IPS-NIHi7 (cell line): ENCODE measurements at regions not wholly inside any gene's neighbourhood (a gene's known extent, or its start where the extent isn't known, plus 50 kb on each side); places are given as distances from the start of the nearest gene placed in this dataset.

Experiments used
- DNase-seq: peaks from one replicate; pipeline ENCODE4 v3.0.0; 2012; ENCODE audit warnings: mixed read lengths; ENCODE audit errors: extremely low spot score

DNA sequence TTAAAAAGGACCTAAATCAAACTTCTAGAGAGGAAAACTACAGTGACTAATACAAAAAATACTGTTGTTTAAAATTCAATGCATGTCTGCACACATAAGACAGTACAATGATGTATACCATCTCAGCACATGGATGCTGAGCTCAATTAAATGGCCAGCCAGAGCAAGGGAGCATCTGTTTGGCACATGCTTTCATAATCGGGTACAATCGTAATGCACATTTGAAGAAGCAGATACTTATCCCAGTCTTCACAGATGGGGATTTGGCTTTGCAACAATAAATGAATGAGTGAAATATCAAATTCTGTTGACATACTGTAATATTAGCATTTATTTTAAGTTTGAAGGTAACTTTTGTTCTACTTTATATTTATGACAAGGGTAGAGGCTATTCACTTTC is 187.8 kb downstream of the CRPPA start:
- no peak for DNase-seq

DNA sequence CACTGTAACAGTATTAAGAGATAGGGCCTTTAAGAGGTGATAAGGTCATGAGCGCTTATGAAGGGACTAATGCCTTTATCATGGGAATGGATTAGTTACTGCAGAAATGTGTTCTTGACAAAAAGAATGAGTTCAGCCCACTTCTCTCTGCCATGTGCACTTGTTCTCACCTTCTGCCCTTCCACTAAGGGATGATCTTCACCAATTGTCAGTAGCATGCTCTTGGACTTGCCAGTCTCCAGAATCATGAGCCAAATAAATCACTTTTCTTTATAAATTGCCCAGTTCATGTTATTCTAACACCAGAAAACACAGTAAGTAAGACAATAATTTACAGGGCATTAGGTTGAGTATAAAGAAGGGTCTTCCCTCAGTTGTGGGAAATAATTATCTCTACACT is 189.1 kb downstream of the CRPPA start:
- no peak for DNase-seq

DNA sequence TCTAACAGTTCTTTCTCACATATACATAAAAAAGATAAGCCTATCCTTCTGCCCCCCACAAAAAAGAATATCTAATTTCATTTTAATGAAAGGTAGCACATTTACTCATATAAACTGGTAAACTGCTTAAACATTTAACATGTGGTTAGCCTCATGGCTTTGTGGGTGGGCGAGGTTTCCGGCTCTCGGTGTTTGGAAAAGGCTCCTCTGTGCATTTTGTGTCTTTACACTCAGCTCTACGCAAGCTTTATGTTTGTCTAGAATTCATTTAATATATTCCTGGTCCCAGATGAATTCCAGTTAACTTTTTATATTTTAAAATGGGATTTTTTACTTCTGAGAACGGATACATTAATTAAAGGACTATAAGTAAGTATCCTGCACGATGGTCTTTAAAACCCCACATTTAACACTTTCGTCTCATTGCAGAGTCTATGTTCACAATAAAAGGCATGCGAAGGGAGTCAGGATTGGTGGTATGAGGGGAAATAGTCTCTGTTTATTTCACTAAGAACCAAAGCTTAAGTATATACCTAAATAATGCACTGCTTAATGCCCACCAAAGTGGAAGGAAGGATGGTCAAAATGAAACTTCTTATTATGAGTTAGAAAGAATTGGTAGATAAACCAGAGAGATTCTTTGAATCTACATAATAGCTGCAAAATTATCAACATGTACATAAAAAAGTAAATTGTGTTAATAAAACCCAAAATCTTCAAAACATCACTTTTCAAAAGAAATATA is 197.2 kb downstream of the CRPPA start:
- DNase-seq = no peak

DNA sequence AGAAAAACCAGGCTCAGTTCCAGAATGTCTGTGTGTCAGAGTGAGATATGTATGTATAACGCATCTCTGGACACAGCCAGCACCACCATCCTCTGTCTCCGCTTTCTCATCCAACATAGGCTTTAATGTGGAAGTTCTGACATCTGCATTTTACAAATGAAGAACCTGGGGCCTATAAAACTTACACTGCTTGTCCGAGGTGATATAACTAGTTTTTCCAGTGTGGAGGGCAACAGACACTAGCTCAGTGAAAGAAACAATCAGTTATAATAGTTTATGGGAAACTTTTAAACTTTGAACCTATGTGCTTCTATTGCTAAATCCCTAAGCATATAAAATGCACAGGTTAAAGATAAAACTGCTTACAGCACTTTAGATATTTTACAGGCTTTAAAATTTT is 208.7 kb downstream of the CRPPA start:
- DNase-seq = no peak

DNA sequence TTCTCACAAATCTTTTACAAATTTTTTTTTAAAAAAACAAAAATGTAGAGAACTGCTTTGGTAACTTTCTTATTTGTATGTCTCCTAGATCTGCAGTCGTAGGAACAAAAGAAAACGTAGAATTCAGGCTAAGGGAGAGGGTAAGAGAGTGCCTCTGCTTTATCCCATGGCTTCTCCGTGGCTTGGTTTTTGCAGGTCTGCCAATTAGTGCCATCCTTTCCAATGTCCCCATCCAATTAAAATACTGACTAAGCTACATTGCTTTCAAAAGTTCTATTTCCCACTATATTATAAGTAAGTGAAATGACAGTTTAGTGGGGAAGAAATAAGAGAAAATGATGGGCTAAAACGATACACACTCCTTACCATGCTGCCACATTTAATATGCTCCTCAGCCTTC is 209.3 kb downstream of the CRPPA start:
- DNase-seq = no peak

DNA sequence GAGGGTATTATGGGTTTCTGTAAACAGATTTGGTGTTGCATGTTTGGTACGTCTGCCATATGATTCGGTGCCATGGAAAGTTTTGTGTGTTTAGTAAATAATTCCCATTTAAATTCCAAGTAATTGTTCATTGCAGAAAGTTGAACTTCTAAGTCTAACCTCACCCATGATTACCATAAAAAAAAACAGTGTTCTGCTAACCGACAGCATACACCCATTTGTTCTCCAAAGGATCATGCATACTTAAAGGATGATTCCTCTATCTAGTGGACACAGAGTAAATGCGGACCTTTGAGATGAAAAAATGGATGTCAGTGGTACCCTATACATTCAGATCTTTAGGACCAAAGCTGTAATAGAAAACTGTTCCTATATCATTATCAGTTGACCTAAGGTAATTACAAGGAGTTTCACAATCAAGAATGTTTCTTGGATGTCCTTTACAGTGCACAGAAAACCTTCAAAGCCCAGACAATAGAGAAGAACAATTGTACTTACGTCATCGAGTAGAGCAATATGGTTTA is 209.9 kb downstream of the CRPPA start:
- DNase-seq = no peak

DNA sequence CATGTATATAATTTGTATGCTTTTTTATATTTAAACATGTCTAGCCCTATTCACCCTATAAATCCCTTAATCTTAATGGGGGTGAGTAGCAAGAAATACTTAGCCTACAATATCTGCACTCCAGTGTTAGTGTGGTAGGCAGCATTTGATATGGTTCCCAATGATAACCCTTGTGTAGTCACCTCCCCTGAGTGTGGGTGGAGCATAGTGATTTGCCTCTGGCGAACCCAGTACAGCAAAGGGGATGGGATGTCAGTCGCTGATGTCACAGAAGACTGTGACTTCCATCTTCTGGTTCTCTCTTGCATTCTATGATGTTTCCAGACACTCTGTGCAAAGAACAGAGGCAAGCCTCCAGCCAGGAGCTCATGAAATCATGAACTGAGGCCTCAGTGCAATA is 211.2 kb downstream of the CRPPA start:
- no peak for DNase-seq

DNA sequence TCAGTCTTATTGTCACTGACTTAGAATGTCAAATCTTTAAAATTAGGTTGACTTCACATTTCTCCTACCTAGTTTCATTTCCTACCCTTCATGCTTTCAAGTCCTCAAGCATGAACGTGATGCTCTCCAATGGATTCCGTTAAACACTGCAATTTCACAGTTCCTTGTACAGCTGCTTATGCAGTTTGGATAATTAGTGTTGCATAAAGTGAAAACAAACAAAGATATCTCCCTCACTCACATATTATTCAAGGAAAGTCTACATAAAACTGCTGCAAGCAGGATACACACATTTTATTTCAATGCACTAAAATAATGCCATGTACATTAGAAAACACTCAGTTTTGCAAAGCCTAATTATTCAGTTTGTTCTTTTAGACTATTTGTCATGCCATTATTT is 214.0 kb downstream of the CRPPA start:
- no peak for DNase-seq

DNA sequence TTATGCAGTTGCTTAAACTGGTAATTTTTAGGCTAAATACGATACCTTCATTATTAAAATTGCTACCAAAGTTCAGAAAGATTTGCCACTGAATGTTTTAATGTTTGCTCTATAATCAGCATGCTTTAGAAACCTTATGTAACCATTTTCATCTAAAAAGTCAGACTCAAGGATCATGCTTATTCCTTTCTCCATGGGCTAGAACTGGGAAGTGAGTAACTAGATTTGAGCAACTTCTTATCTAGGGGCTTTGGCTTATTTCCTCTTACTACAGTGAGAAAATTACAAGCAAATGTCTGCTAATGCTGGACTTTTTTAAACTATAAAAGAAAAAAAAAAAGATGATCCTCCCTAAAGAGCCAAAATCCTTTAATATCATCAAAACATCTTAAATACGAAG is 215.9 kb downstream of the CRPPA start:
- no peak for DNase-seq

DNA sequence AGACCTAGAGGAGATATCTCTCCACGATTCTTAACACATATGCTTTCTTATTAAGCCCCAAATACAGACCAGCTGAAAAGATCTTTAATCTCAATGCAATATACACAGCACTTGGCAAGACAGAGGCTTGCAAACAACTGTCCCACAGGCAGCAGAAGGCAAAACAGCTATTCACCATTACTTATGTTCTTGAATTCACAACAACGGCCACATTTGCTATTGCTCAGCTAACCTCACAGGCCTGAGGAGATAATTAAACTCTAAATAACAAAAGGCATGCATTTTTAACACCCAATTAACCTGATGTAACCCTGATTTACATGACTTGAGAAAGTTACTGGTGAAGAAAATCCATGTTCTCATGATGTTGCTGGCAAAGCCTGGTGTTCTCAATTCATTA is 216.4 kb downstream of the CRPPA start:
- peak; percentile 17 for DNase-seq

DNA sequence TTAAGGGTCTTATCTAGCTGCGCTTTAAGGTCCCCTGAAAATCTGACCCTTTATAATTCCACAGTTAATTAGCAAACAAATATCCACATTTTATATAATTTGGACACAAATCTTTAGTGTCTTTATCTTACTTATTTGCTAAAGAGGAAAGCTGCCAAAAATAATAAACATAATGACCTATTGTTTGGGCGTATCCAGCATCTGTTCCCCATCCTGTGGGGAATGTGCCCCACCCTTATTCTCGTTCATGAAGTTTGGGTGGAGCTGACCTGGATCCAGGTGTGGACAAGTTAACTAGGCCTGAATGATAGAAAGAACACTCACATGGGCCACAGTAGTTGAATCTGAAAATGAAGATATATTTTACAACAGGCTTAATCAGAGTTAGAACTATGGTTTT is 218.3 kb downstream of the CRPPA start:
- DNase-seq = no peak

DNA sequence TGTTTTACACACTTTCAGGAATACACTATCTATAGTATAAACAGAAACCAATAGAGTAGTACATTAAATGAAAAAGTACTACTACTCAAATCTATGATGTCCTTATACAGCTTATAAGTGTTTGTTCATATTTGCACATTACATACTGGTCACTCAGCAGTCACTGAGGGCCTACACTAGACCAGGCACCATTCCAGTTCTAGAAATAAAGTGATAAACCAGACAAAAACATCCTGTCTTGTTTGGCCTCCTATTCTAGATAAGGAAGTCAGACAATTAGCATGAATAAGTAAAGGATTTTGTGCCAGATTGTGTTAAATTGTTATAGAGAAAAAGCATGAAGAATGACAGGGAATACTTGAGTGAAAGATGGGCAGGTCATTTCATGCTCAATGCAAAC is 219.0 kb downstream of the CRPPA start:
- DNase-seq = no peak

DNA sequence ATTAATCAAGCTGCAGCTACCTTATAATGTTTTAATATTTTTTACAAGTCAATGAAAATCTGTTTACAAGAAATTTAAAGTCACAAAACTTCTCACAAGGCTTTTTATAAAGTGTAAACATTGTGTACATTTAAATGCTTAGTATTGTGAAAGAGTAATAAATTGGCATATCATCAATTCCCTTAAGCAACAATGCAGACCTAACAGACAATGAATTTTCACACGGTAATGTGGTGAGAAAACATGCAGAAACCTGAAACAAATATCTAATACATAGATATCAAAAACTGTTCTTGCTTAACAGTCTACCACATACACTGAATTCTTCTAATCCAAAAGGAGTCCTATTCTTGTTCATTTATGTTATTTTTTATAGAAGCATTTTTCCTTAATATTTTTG is 220.7 kb downstream of the CRPPA start:
- no peak for DNase-seq

DNA sequence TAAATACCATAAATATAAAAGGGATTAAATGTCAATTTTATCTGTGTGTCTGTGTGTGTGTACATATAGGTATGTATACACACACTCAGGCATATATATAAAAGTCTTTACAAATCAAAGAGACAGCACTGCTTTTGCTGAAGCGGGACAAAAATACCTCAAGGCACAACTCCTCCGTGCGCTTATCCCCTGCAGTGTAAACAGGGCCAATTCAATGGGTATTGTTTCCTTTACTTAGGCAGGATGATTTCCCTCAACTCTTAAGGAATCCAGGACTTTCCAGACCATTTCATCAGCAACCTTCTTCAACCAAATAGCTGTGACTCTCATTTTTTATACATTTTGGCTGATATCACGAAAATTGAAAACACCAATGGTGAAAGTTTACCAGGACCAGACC is 227.7 kb downstream of the CRPPA start:
- DNase-seq = peak; percentile 11

DNA sequence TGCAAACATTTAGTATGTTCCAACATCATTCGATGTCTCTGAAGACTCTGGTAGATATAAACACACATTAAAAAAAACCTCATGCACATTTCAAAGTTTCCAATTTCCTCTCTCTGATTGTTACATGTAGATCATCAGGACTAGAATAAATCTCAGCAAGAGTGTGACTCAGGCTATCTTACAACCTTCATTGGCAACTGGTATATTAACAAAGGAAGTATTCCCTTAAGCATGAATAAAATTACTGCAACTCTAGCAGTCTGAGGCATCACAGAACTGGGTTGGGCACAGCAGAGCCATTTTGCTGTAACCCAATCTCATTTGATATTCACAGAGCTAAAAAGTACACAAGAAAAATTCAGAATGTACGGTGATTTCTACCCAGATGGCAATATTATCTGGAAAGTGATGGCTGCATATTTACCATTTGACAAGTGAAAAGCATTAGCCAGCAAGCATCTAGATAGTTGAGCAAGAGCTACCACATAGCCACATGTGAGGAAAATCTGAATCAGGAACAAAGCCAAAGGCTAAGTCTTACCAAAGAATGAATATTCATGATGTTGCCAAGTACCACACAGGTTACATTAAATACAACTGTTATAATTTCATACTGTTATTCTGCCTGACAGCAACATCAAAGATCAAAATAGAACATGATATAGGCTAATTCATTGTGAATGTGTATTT is 232.2 kb downstream of the CRPPA start:
- DNase-seq = no peak

DNA sequence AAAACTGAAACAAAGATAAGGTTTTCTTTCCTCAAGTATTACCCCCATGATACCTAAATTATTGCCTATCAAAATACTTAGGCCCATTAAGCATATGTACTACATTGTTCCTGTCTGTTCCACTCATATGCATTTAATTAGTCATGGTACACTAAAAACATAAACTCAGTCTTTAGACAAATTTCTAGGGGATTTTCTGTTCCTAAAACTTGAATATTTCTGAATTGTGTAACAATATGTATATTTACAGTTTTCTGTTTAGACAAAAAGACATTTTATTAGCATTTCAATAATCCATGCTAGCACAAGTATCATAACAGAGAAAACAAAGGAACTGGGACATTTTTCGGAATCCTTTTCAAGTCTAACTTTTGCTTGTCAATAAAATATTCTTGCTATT is 234.2 kb downstream of the CRPPA start:
- no peak for DNase-seq

DNA sequence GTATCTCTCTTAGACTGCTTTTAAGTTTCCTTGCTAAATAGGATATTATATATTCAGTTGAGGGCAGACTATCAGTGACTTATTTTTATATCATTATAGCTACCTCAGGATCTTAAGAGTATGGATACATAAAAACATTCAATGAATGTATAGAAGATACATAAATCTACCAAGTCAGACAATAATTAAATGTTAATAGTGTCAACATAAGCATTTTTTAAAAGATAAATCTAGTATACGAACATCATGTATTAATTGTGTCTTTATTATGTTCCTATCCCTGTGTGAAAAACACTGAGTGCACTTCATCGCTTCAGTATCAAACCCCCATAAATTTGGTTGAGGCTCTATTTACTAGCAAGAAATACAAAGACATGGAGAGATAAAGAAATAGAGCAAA is 242.8 kb downstream of the CRPPA start:
- no peak for DNase-seq

DNA sequence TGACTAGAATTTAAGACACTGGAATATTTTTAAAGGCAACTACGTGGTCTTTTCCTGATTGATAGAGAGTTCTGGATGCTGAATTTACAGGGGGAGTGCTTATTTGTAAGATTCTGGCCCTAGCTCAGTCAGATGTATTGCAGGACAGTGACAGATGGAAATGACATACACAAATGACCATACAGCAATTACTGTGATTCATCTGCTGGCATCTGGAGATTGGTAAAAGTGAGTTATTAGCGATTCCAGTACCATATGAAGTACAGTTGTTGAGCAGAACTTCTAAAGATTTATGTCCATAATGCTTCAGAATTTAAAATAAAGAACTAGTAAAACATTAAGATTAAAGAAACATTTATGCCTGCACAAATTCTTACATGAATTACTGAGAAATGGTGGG is 243.2 kb downstream of the CRPPA start:
- no peak for DNase-seq

DNA sequence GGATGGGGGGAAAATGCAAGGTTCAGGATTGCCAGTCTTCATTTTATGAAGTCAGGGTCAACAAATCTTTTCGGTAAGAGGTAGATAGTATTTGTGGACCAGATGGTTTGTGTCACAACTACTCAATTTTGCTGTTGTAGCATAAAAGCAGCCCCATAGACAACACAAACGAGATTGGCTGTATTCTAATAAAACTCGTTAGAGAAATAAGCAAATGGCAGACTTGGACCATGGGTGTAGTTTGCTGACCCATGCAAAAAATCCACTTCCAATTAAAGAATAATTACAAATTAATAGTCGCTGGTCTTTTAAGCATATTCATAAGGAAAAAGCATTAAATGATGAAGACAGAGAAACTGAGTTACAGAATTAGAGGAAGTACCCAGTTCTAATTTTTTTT is 247.1 kb downstream of the CRPPA start:
- no peak for DNase-seq

DNA sequence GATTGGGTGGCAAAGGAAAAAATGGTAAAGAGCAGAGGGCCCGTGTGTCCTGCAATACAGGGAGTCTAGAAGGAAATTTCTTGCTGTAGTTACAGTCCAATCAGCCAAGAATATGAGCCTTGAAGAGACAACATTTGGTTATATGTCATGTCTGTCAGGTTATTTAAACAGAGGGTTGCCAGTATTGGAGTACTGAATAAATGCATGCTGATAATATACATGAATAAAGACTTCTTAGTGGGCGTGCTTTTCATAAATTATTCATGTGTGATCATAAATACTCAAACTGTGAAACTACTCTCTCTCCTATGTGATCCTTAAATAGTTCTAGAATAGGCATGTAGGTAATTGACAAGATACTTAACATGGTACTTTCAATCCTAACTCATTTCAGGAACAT is 249.0 kb downstream of the CRPPA start:
- no peak for DNase-seq

DNA sequence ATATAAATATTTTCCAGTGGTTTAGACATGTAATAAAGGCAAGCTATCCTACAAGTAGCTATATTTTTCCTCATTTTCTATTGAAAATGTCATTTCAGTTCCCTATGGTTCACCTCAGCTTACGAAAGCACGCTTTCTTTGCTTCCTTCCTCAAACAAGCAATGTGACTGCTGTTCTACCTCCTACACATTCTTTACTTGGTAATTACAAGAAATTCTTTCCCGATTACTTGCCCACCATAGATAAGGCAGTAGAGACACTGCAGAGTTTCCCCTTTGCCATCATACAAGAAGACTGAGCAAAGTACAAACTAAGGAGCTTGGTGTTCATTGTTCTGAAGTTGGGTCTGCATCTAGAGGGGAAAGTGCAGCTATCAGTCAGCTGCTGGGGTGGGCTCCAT is 249.4 kb downstream of the CRPPA start:
- no peak for DNase-seq

DNA sequence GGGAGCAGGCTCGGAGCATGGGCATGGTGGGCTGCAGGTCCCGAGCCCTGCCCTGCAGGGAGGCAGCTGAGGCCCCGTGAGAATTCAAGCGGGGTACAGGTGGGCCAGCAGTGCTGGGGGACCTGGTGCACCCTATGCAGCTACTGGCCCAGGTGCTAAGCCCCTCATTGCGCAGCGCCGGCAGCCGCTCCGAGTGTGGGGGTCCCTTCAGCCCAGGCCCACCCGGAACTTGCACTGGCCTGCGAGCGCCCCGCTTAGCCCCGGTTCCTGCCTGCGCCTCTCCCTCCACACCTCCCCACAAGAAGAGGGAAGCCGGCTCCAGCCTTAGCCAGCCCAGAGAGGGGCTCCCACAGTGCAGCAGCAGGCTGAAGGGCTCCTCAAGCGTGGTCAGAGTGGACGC is 250.7 kb downstream of the CRPPA start:
- DNase-seq = no peak

DNA sequence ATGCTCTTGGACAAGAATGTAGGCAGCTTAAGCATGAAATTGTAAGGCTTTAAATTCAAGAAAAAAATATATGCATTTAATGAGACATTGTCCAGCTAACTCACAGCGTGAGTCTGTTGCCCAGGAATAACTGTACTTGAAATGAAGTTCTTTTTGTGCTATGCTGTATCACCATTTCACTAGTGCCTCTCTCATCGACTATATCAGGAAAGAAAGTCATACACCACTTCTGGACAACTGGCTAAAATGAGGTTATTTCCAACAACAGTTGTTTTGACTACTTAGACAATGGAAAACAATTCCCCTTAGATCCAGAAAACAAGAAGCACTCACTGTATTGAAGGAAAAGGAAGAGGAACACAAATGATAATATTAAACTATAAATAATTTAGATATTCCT is 251.8 kb downstream of the CRPPA start:
- no peak for DNase-seq

DNA sequence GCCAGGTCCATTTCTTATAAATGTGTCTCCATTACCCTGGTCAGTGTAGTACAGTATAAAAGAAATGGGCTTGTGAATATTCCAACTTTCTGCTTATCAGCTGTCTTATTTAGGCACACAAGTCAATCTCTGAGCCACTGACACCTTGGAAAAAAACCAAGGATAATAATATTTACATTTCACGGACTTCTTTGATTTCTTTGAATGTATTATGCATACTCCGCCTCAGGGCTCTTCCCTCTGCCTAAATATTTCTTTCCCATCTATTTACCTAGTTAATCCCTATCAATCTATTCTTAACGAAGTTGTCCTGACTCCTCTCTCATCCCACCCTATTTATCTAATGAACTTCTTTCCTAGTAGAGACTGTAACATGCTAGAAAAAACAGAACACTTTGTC is 253.8 kb downstream of the CRPPA start:
- DNase-seq = no peak
